Esophagus squamous epithelium (tissue), 4 donors: ENCODE measurements at regions not wholly inside any gene's neighbourhood (a gene's known extent, or its start where the extent isn't known, plus 50 kb on each side); places are given as distances from the start of the nearest gene placed in this dataset.

ENCODE experiments used
- POLR2A ChIP-seq, 4 donors: fragments of 450-650 bp; IDR thresholded peaks; one replicate each; pipeline ENCODE4 v1.6.1; 2017; ENCODE audit warnings: antibody characterized with exemption in 4 of 4, mild to moderate bottlenecking in 4 of 4, moderate library complexity in 3 of 4
- TF ChIP-seq, protein P1 (sequence below), 6 experiments: fragments of 450-650 bp in 4 of 6; fragments of 200-600 bp in 2 of 6; sonication (generic) in 2 of 6; IDR thresholded peaks; one replicate each; pipeline ENCODE4 v1.5.1; 2016 to 2019; ENCODE audit warnings: antibody characterized with exemption in 6 of 6, mild to moderate bottlenecking in 4 of 6, moderate library complexity in 4 of 6

DNA sequence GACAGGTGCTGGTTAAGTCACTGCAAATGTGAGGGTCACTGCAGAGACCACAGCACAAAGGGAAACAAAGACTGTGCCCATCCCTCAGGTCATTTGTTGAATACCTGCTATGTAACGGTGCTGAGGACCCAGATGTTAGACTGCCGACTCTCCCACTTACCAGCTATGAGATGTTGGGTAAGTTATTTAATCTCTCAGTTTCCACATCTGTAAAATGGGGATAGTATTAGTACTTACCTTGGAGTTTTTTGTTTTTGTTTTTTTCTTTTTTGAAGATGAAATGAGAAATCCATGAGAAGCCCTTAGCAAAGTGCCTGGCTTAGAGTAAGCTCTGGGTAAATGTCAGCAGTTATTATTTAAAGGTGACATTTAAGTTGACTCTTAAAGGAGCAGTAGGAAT is 50.5 kb upstream of the PMFBP1 start:
- TF ChIP-seq, protein P1, sequence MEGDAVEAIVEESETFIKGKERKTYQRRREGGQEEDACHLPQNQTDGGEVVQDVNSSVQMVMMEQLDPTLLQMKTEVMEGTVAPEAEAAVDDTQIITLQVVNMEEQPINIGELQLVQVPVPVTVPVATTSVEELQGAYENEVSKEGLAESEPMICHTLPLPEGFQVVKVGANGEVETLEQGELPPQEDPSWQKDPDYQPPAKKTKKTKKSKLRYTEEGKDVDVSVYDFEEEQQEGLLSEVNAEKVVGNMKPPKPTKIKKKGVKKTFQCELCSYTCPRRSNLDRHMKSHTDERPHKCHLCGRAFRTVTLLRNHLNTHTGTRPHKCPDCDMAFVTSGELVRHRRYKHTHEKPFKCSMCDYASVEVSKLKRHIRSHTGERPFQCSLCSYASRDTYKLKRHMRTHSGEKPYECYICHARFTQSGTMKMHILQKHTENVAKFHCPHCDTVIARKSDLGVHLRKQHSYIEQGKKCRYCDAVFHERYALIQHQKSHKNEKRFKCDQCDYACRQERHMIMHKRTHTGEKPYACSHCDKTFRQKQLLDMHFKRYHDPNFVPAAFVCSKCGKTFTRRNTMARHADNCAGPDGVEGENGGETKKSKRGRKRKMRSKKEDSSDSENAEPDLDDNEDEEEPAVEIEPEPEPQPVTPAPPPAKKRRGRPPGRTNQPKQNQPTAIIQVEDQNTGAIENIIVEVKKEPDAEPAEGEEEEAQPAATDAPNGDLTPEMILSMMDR (IDR thresholded peaks at IDR 0.05), result no peak
- TF ChIP-seq POLR2A (IDR thresholded peaks at IDR 0.05), result no peak
